Uterus (tissue), 3 donors: ENCODE measurements at regions not wholly inside any gene's neighbourhood (a gene's known extent, or its start where the extent isn't known, plus 50 kb on each side); places are given as distances from the start of the nearest gene placed in this dataset.

Source experiments
- DNase-seq, 2 donors: peaks; one replicate each; pipeline ENCODE4 v3.0.0-alpha.2; 2019 to 2020
- H3K27ac ChIP-seq, 2 donors: fragments of 200-600 bp; sonication (generic); 1 replicate in 1 of 2; 2 replicates in 1 of 2; pipeline ENCODE4 v1.5.1; 2016 to 2018
- H3K27me3 ChIP-seq, 2 donors: fragments of 200-600 bp; sonication (generic); one replicate each; pipeline ENCODE4 v1.5.1; 2018 to 2019; ENCODE audit warnings: control low read depth in 1 of 2
- H3K36me3 ChIP-seq, 2 donors: fragments of 200-600 bp; sonication (generic); one replicate each; pipeline ENCODE4 v1.5.1; 2019; ENCODE audit warnings: control low read depth in 1 of 2
- H3K4me1 ChIP-seq, 2 donors: fragments of 200-600 bp; sonication (generic); one replicate each; pipeline ENCODE4 v1.5.1; 2018 to 2019; ENCODE audit warnings: control low read depth in 1 of 2
- H3K4me3 ChIP-seq, 2 donors: fragments of 200-600 bp; sonication (generic); 1 replicate in 1 of 2; 2 replicates in 1 of 2; pipeline ENCODE4 v1.5.1; 2018 to 2019; ENCODE audit warnings: mild to moderate bottlenecking in 1 of 2
- H3K9me3 ChIP-seq, 2 donors: fragments of 200-600 bp; sonication (generic); one replicate each; pipeline ENCODE4 v1.5.1; 2019; ENCODE audit warnings: control low read depth in 1 of 2
- POLR2A ChIP-seq, 2 donors: fragments of 450-650 bp; IDR thresholded peaks; one replicate each; pipeline ENCODE4 v1.6.1; 2016; ENCODE audit warnings: antibody characterized with exemption in 2 of 2, mild to moderate bottlenecking in 1 of 2, moderate library complexity in 1 of 2
- intact Hi-C: fragments of 100-400 bp; cut with DNase I; formaldehyde crosslinking; loops from one replicate; pipeline ENCODE4 v1.15.1; 2023; ENCODE audit warnings: low total_unique reads
- TF ChIP-seq, protein P1 (sequence below), 4 experiments: fragments of 200-600 bp in 2 of 4; fragments of 450-650 bp in 2 of 4; sonication (generic) in 2 of 4; IDR thresholded peaks; one replicate each; pipeline ENCODE4 v1.5.1; 2016 to 2019; ENCODE audit warnings: antibody characterized with exemption in 4 of 4, mild to moderate bottlenecking in 2 of 4, moderate library complexity in 1 of 4
- donor health status: DM: yes; HTN: yes; CAD: no.

DNA sequence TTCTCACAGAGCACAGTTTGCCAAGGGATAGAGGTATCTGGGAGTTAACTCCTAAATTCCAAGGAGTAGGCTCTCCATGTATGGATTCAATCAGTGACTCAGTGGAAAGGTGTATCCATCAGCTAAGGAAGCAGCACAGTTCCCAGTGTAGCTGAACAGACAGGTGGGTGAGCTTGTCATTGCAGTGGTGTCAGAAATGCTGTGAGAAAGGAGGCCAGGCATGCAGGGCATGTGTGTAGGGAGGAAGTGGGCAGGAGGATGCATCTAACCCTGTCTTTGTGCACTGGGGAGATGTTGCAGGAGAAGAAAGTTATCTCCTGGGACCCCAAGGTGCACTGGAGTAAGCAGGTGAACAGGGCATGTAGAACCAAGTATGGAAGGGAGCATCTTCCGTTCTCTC lies 539.0 kb downstream of the VRK1 start:
- Histone ChIP-seq H3K4me3 (no peak overlapping the region), H3K27ac (no peak overlapping the region), H3K27me3 (no peaks in the 10 kb centered on the region), H3K9me3 (no peaks in the 10 kb centered on the region), H3K4me1 (no peaks in the 10 kb centered on the region), H3K36me3 (no peaks in the 10 kb centered on the region)
- intact Hi-C loops = no loop called here
- no peak for DNase-seq
- no peak for TF ChIP-seq POLR2A (IDR thresholded peaks at IDR 0.05)
- TF ChIP-seq, protein P1, sequence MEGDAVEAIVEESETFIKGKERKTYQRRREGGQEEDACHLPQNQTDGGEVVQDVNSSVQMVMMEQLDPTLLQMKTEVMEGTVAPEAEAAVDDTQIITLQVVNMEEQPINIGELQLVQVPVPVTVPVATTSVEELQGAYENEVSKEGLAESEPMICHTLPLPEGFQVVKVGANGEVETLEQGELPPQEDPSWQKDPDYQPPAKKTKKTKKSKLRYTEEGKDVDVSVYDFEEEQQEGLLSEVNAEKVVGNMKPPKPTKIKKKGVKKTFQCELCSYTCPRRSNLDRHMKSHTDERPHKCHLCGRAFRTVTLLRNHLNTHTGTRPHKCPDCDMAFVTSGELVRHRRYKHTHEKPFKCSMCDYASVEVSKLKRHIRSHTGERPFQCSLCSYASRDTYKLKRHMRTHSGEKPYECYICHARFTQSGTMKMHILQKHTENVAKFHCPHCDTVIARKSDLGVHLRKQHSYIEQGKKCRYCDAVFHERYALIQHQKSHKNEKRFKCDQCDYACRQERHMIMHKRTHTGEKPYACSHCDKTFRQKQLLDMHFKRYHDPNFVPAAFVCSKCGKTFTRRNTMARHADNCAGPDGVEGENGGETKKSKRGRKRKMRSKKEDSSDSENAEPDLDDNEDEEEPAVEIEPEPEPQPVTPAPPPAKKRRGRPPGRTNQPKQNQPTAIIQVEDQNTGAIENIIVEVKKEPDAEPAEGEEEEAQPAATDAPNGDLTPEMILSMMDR (IDR thresholded peaks at IDR 0.05) = no peak

DNA sequence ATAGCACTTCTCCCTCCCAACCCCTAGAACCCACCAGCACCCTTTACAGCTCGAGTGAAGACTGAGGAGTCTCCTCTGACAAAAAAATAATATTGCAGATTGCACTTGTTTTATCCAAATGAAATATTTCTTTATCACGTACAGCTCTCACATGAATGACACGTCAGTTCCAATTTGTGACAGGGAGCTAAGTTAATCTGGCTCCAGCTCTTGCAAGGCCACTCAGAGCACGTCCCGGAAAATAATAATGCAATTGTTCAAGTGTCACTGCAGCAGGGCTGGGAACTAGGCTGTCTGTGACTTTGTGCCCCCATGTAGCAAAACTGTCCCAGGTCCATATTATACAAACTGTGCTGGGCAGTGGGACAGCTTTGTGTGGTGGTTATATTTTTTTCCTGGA lies 539.6 kb downstream of the VRK1 start:
- TF ChIP-seq, protein P1 (IDR thresholded peaks at IDR 0.05) = no peak
- TF ChIP-seq POLR2A (IDR thresholded peaks at IDR 0.05) = no peak
- no peaks in the 10 kb centered on the region for H3K4me1 ChIP-seq
- intact Hi-C loops = no loop called here
- H3K36me3 ChIP-seq = no peaks in the 10 kb centered on the region
- no peaks in the 10 kb centered on the region for H3K27me3 ChIP-seq
- no peaks in the 10 kb centered on the region for H3K9me3 ChIP-seq
- H3K4me3 ChIP-seq = no peak overlapping the region
- no peak for DNase-seq
- H3K27ac ChIP-seq = no peak overlapping the region

DNA sequence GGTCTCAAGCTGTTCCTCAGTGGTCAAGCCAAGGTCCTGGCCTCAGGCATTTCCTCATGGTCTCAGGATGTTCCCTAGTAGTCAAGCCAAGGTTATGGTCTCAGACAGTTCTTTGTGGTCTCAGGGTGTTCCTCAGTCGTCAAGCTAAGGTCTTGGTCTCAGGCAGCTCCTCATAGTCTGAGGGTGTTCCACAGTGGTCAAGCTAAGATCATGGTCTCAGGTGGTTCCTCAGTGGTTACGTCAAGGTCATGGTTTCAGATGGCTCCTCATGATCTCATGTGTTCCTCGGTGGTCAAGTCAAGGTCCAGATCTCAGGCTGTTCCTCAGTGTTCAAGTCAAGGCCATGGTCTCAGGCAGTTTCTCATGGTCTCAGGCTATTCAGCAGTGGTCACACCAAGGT lies 540.1 kb downstream of the VRK1 start:
- Histone ChIP-seq H3K27me3 (no peaks in the 10 kb centered on the region), H3K27ac (no peak overlapping the region), H3K4me3 (no peak overlapping the region), H3K4me1 (no peaks in the 10 kb centered on the region), H3K9me3 (no peaks in the 10 kb centered on the region), H3K36me3 (no peaks in the 10 kb centered on the region)
- intact Hi-C loops = no loop called here
- TF ChIP-seq POLR2A (IDR thresholded peaks at IDR 0.05) = no peak
- TF ChIP-seq, protein P1 (IDR thresholded peaks at IDR 0.05) = no peak
- no peak for DNase-seq

DNA sequence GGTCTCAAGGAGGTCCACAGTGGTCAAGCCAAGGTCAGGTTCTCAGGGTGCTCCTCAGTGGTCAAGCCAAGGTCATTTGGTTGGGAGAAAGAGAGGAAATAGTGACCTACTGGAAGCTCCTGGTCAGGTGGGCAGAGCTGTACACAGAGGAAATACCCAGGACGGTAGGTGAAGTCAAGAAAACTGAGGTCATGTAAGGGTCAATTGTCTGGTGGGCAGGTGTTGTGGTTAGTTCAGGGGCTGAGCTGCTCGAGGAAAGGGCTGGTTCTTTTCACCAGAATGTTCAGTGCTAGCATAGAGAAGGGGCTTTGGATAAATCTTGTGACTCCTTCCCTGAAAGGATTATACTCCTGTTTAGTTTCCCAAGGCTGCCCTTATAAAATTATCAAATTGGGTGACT lies 540.5 kb downstream of the VRK1 start:
- H3K27me3 ChIP-seq = no peaks in the 10 kb centered on the region
- no peak overlapping the region for H3K4me3 ChIP-seq
- no peak for TF ChIP-seq POLR2A (IDR thresholded peaks at IDR 0.05)
- TF ChIP-seq, protein P1 (IDR thresholded peaks at IDR 0.05) = no peak
- intact Hi-C loops = no loop called here
- no peaks in the 10 kb centered on the region for H3K9me3 ChIP-seq
- H3K36me3 ChIP-seq = no peaks in the 10 kb centered on the region
- no peaks in the 10 kb centered on the region for H3K4me1 ChIP-seq
- no peak for DNase-seq
- H3K27ac ChIP-seq = no peak overlapping the region

DNA sequence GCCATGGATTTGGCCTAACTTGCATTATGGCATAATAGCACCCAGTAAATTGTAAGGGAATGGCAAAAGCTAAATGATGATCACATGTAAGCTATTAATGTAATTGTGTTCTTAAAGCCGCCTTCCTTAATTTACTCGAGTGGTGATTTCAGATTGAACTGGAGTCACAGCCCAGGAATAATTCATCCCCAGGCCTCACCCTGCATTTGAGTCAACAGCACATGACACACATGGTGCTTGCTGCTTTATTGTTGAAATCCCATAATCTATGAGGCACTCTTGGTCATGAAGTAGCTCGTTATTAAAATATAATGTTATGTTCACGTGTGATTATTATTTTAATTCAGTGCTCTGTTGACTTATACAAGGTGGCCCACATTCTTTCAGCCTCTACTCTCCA lies 547.5 kb downstream of the VRK1 start:
- Histone ChIP-seq H3K27ac (no peak overlapping the region), H3K4me1 (no peaks in the 10 kb centered on the region), H3K27me3 (no peaks in the 10 kb centered on the region), H3K4me3 (no peak overlapping the region), H3K36me3 (no peaks in the 10 kb centered on the region), H3K9me3 (no peaks in the 10 kb centered on the region)
- TF ChIP-seq POLR2A (IDR thresholded peaks at IDR 0.05) = no peak
- TF ChIP-seq, protein P1 (IDR thresholded peaks at IDR 0.05) = no peak
- DNase-seq = no peak
- intact Hi-C loops = no loop called here
